ENCODE measurements at regions not wholly inside any gene's neighbourhood (a gene's known extent, or its start where the extent isn't known, plus 50 kb on each side); places are given as distances from the start of the nearest gene placed in this dataset.

GRCh38 chr1:88327391-88328267 lies 356.4 kb upstream of the PKN2 start:
- TF ChIP-seq, protein P1, sequence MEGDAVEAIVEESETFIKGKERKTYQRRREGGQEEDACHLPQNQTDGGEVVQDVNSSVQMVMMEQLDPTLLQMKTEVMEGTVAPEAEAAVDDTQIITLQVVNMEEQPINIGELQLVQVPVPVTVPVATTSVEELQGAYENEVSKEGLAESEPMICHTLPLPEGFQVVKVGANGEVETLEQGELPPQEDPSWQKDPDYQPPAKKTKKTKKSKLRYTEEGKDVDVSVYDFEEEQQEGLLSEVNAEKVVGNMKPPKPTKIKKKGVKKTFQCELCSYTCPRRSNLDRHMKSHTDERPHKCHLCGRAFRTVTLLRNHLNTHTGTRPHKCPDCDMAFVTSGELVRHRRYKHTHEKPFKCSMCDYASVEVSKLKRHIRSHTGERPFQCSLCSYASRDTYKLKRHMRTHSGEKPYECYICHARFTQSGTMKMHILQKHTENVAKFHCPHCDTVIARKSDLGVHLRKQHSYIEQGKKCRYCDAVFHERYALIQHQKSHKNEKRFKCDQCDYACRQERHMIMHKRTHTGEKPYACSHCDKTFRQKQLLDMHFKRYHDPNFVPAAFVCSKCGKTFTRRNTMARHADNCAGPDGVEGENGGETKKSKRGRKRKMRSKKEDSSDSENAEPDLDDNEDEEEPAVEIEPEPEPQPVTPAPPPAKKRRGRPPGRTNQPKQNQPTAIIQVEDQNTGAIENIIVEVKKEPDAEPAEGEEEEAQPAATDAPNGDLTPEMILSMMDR (IDR thresholded peaks at IDR 0.05): no peak

DNA sequence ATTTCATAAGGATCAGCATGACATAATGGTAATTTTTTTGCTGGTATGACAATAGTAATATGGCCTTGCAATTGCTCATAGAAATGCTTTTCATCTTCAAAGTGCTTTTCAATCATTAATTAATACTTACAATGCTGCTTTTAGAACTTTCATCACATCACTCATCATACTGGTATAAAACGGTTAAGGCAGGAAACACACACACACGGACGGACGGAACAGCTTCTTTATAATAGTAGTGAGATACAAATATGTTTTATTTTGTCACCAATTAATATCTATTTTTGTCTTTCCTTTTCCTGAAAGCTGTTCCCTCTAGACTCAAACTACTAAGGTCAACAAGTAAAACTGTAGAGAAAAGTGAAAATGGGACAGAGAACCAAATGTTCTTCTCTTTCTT lies 353.9 kb upstream of the PKN2 start:
- TF ChIP-seq, protein P1 (IDR thresholded peaks at IDR 0.05): no peak

- TF ChIP-seq, protein P1 (IDR thresholded peaks at IDR 0.05): no peak
Observed at GRCh38 chr1:88333086-88333695, 350.9 kb upstream of the PKN2 start.

DNA sequence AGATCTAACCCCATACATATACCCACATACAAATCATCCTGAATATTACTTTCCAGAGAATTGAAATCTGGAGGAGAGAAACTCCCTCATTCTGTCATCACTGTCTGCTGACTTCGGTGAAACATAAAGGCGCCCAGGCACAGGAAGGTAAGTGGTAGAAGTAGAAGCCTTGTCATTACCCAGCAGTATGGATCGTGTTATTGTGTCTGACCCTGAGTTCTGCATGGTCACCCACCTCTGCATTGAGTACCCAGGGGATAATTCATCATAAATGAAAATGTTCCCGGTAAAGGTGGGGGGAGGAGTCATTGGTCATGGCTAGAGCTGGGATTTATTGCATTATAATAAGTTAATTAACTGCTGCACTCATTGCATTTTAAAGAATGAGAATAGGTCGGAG lies 342.6 kb upstream of the PKN2 start:
- TF ChIP-seq, protein P1 (IDR thresholded peaks at IDR 0.05): no peak

- TF ChIP-seq, protein P1 (IDR thresholded peaks at IDR 0.05): no peak
Observed at GRCh38 chr1:88350648-88351047, 333.4 kb upstream of the PKN2 start.

DNA sequence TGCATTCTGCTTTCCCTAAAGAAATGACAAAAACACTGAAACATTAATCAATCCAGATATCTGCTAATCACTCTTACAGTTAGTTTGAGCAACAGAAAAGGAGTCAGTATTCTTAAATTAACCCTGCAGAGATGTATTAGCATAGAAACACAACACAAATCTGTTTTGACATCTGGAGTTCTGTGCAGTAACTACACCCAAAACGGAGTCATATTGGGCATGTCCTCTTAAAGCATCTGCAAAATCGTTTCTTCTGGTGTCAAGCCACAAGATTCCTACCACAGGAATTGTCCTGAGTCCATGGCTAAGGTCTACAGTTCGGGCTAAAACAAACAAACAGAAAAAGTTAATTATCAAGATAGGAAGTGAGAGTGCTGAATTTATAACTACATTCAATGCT lies 332.1 kb upstream of the PKN2 start:
- TF ChIP-seq, protein P1 (IDR thresholded peaks at IDR 0.05): no peak

GRCh38 chr1:88354256-88354655 lies 329.8 kb upstream of the PKN2 start:
- TF ChIP-seq, protein P1 (IDR thresholded peaks at IDR 0.05): no peak
